Right atrium auricular region (tissue), 2 donors: ENCODE measurements at regions not wholly inside any gene's neighbourhood (a gene's known extent, or its start where the extent isn't known, plus 50 kb on each side); places are given as distances from the start of the nearest gene placed in this dataset.
"Not testable (repeated sequence)": the region's sequence is repeated elsewhere in the genome, so short reads cannot be mapped to it uniquely, and the experiment has no call there.

Experiments used
- DNase-seq: peaks from one replicate; pipeline ENCODE4 v3.0.0-alpha.2; 2019; ENCODE audit warnings: low spot score
- H3K27ac ChIP-seq, 2 donors: fragments of 200-600 bp; sonication (generic); 1 replicate in 1 of 2; 2 replicates in 1 of 2; pipeline ENCODE4 v1.5.1; 2016 to 2019
- H3K27me3 ChIP-seq, 2 donors: fragments of 200-600 bp; sonication (generic); one replicate each; pipeline versions ENCODE4 v1.5.1 to v1.6.0; 2017 to 2019
- H3K36me3 ChIP-seq: fragments of 200-600 bp; sonication (generic); one replicate; pipeline ENCODE4 v1.5.1; 2016
- H3K4me1 ChIP-seq, 2 donors: fragments of 200-600 bp; sonication (generic); one replicate each; pipeline versions ENCODE4 v1.5.1 to v1.6.0; 2017 to 2019
- H3K4me3 ChIP-seq, 2 donors: fragments of 200-600 bp; sonication (generic); 1 replicate in 1 of 2; 2 replicates in 1 of 2; pipeline ENCODE4 v1.5.1; 2017 to 2019; ENCODE audit warnings: mild to moderate bottlenecking in 1 of 2, moderate library complexity in 1 of 2
- H3K9me3 ChIP-seq, 2 donors: fragments of 200-600 bp; sonication (generic); one replicate each; pipeline ENCODE4 v1.5.1; 2019
- CTCF ChIP-seq, 2 donors: fragments of 200-600 bp; sonication (generic); IDR thresholded peaks; one replicate each; pipeline ENCODE4 v1.5.1; 2019; ENCODE audit warnings: antibody characterized with exemption in 2 of 2

GRCh38 chr11:39345834-39346442 is 2113.5 kb downstream of the LRRC4C start:
- DNase-seq = no peak
- no peak overlapping the region for H3K27ac ChIP-seq
- TF ChIP-seq CTCF (IDR thresholded peaks at IDR 0.05) = no peak
- H3K9me3 ChIP-seq = no peaks in the 10 kb centered on the region
- H3K27me3 ChIP-seq = no peaks in the 10 kb centered on the region
- H3K4me3 ChIP-seq = no peak overlapping the region
- H3K36me3 ChIP-seq = no peaks in the 10 kb centered on the region
- H3K4me1 ChIP-seq = no peaks in the 10 kb centered on the region

GRCh38 chr11:39341461-39341860 is 2118.0 kb downstream of the LRRC4C start:
- peaks cover 0 to 6% of the 10 kb centered on the region in 2 donors for H3K9me3 ChIP-seq
- H3K36me3 ChIP-seq = no peaks in the 10 kb centered on the region
- DNase-seq = no peak
- no peak overlapping the region for H3K4me3 ChIP-seq
- no peak overlapping the region for H3K27ac ChIP-seq
- H3K4me1 ChIP-seq = no peaks in the 10 kb centered on the region
- no peaks in the 10 kb centered on the region for H3K27me3 ChIP-seq
- no peak for TF ChIP-seq CTCF (IDR thresholded peaks at IDR 0.05)

- not testable (repeated sequence) for H3K9me3 ChIP-seq, H3K4me1 ChIP-seq, H3K36me3 ChIP-seq, H3K27me3 ChIP-seq, H3K4me3 ChIP-seq, DNase-seq, H3K27ac ChIP-seq
These were observed 2126.4 kb downstream of the LRRC4C start for GRCh38 chr11:39333006-39333405.

GRCh38 chr11:39327302-39327701 is 2132.2 kb downstream of the LRRC4C start:
- Histone ChIP-seq H3K27me3 (no peaks in the 10 kb centered on the region), H3K27ac (no peak overlapping the region), H3K36me3 (no peaks in the 10 kb centered on the region), H3K4me3 (no peak overlapping the region), H3K9me3 (no peaks in the 10 kb centered on the region), H3K4me1 (no peaks in the 10 kb centered on the region)
- DNase-seq = no peak
- TF ChIP-seq CTCF (IDR thresholded peaks at IDR 0.05) = no peak

- H3K36me3 ChIP-seq, H3K27me3 ChIP-seq, H3K4me3 ChIP-seq, H3K4me1 ChIP-seq, H3K27ac ChIP-seq, DNase-seq, H3K9me3 ChIP-seq: not testable (repeated sequence)
These were observed 2147.6 kb downstream of the LRRC4C start for GRCh38 chr11:39311888-39312287.

- Histone ChIP-seq H3K9me3 (no peaks in the 10 kb centered on the region), H3K27me3 (no peaks in the 10 kb centered on the region), H3K27ac (no peak overlapping the region), H3K4me1 (no peaks in the 10 kb centered on the region), H3K36me3 (no peaks in the 10 kb centered on the region), H3K4me3 (no peak overlapping the region)
- DNase-seq = no peak
- TF ChIP-seq CTCF (IDR thresholded peaks at IDR 0.05) = no peak
These were observed 2154.9 kb downstream of the LRRC4C start for GRCh38 chr11:39304586-39304985.

- no peak for TF ChIP-seq CTCF (IDR thresholded peaks at IDR 0.05)
- no peak for DNase-seq
- no peaks in the 10 kb centered on the region for H3K36me3 ChIP-seq
These were observed 2164.8 kb downstream of the LRRC4C start for GRCh38 chr11:39294648-39295047.

More at GRCh38 chr11:39294648-39295047, 2164.8 kb downstream of the LRRC4C start:
- no peaks in the 10 kb centered on the region for H3K4me1 ChIP-seq
- H3K4me3 ChIP-seq = no peak overlapping the region
- peaks cover 0 to 11% of the 10 kb centered on the region in 2 donors for H3K9me3 ChIP-seq
- H3K27ac ChIP-seq = no peak overlapping the region
- H3K27me3 ChIP-seq = no peaks in the 10 kb centered on the region
